22Rv1 (cell line): ENCODE measurements at regions not wholly inside any gene's neighbourhood (a gene's known extent, or its start where the extent isn't known, plus 50 kb on each side); places are given as distances from the start of the nearest gene placed in this dataset.
A peak's percentile ranks its signal among the peaks of the same experiment; 100 is the strongest.
"Not testable (repeated sequence)": the region's sequence is repeated elsewhere in the genome, so short reads cannot be mapped to it uniquely, and the experiment has no call there.

Experiments
- H3K27ac ChIP-seq: fragments of 450-650 bp; 2 replicates; pipeline ENCODE4 v1.5.1; 2017
- CTCF ChIP-seq: fragments of 450-650 bp; IDR thresholded peaks from 2 replicates; pipeline ENCODE4 v1.5.1; 2017; ENCODE audit warnings: mild to moderate bottlenecking
- ZFX ChIP-seq: fragments of 450-650 bp; IDR thresholded peaks from 2 replicates; pipeline ENCODE4 v1.6.1; 2017; ENCODE audit warnings: antibody characterized with exemption, borderline replicate concordance

GRCh38 chrX:25503826-25504225 is 488.1 kb upstream of the ARX start:
- H3K27ac ChIP-seq = no peak overlapping the region
- no peak for TF ChIP-seq ZFX
- TF ChIP-seq CTCF = no peak

GRCh38 chrX:25507801-25508200 is 492.0 kb upstream of the ARX start:
- no peak for TF ChIP-seq CTCF
- TF ChIP-seq ZFX = no peak
- H3K27ac ChIP-seq = no peak overlapping the region

- TF ChIP-seq CTCF = no peak
- no peak for TF ChIP-seq ZFX
- no peak overlapping the region for H3K27ac ChIP-seq
Measured at GRCh38 chrX:25519258-25519657, 503.5 kb upstream of the ARX start.

GRCh38 chrX:25522443-25523010 is 506.8 kb upstream of the ARX start:
- not testable (repeated sequence) for H3K27ac ChIP-seq

GRCh38 chrX:25523574-25524540 is 508.1 kb upstream of the ARX start:
- H3K27ac ChIP-seq = no peak overlapping the region
- peak; percentile 47 for TF ChIP-seq CTCF
- no peak for TF ChIP-seq ZFX

- TF ChIP-seq ZFX (no peak), CTCF (no peak)
Measured at GRCh38 chrX:25527156-25527555, 511.4 kb upstream of the ARX start.

GRCh38 chrX:25527596-25527995 is 511.8 kb upstream of the ARX start:
- H3K27ac ChIP-seq = no peak overlapping the region
- TF ChIP-seq ZFX (no peak), CTCF (no peak)

More at GRCh38 chrX:25527156-25527555, 511.4 kb upstream of the ARX start:
- H3K27ac ChIP-seq = no peak overlapping the region
